DOHH2 (cell line): ENCODE measurements at regions not wholly inside any gene's neighbourhood (a gene's known extent, or its start where the extent isn't known, plus 50 kb on each side); places are given as distances from the start of the nearest gene placed in this dataset.

ENCODE experiments used
- CTCF ChIP-seq: fragments of 200-600 bp; sonication (generic); IDR thresholded peaks from one replicate; pipeline ENCODE4 v1.5.1; 2014; ENCODE audit warnings: antibody characterized with exemption, mild to moderate bottlenecking, low read depth, low read length; ENCODE audit not compliant: poor library complexity, severe bottlenecking
- EZH2phosphoT487 ChIP-seq: fragments of 200-600 bp; sonication (generic); IDR thresholded peaks from 2 replicates; pipeline ENCODE4 v1.6.1; 2017; ENCODE audit warnings: borderline replicate concordance, mild to moderate bottlenecking, antibody characterized with exemption, low read length, moderate library complexity, mixed read lengths

- TF ChIP-seq CTCF (no peak), EZH2phosphoT487 (no peak)
Observed at GRCh38 chr6:112535816-112536215, 188.7 kb downstream of the RFPL4B start.
